Neutrophil (primary cell): ENCODE measurements at regions not wholly inside any gene's neighbourhood (a gene's known extent, or its start where the extent isn't known, plus 50 kb on each side); places are given as distances from the start of the nearest gene placed in this dataset.

ENCODE experiments used
- H3K27ac ChIP-seq: fragments of 200-600 bp; sonication (generic); 2 replicates; pipeline ENCODE4 v1.5.1; 2016; ENCODE audit warnings: mild to moderate bottlenecking, moderate library complexity
- H3K27me3 ChIP-seq: fragments of 200-600 bp; sonication (generic); 2 replicates; pipeline ENCODE4 v1.6.0; 2016; ENCODE audit warnings: mild to moderate bottlenecking
- H3K36me3 ChIP-seq: fragments of 200-600 bp; sonication (generic); 2 replicates; pipeline ENCODE4 v1.5.1; 2017
- H3K4me1 ChIP-seq, 2 experiments: fragments of 200-600 bp in 1 of 2; sonication (generic) in 1 of 2; 1 replicate in 1 of 2; 2 replicates in 1 of 2; pipeline versions ENCODE4 v1.5.1 to v1.6.1; 2013 to 2016; ENCODE audit warnings: low read depth in 1 of 2, low read length in 1 of 2, mild to moderate bottlenecking in 1 of 2, moderate library complexity in 1 of 2; ENCODE audit not compliant: control insufficient read depth in 1 of 2, insufficient read depth in 1 of 2
- H3K4me3 ChIP-seq, 2 experiments: fragments of 200-600 bp in 1 of 2; sonication (generic) in 1 of 2; 1 replicate in 1 of 2; 2 replicates in 1 of 2; pipeline ENCODE4 v1.5.1; 2013 to 2016; ENCODE audit warnings: low read depth in 1 of 2, low read length in 1 of 2, mild to moderate bottlenecking in 1 of 2, moderate library complexity in 1 of 2
- H3K9me3 ChIP-seq: fragments of 200-600 bp; sonication (generic); 2 replicates; pipeline ENCODE4 v1.5.1; 2016
- TF ChIP-seq, protein P1 (sequence below): fragments of 200-600 bp; sonication (generic); IDR thresholded peaks from 2 replicates; pipeline ENCODE4 v1.5.1; 2016; ENCODE audit warnings: antibody characterized with exemption

DNA sequence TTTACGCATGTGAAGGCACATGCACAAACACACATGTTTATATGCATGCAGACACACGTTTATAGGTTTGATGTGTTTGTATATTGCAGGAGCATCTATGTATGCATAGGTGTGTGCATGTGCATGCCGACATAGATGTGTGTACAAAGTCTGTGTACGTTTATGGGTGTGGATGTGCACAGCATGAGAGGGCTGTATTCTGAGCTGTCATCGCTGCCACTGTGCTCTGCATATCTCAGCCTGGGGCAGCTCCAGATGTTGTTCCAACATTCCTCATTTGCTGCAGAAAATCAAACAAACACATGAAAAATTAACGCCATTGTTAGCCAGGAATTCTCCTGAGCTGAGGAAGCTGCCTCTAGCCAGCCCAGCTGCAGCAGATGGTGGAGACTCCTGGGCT, 132.3 kb upstream of the CSF3R start:
- Histone ChIP-seq H3K36me3 (no peaks in the 10 kb centered on the region), H3K27me3 (no peaks in the 10 kb centered on the region), H3K4me1 (no peaks in the 10 kb centered on the region), H3K9me3 (no peaks in the 10 kb centered on the region), H3K27ac (no peak overlapping the region), H3K4me3 (no peak overlapping the region)
- TF ChIP-seq, protein P1, sequence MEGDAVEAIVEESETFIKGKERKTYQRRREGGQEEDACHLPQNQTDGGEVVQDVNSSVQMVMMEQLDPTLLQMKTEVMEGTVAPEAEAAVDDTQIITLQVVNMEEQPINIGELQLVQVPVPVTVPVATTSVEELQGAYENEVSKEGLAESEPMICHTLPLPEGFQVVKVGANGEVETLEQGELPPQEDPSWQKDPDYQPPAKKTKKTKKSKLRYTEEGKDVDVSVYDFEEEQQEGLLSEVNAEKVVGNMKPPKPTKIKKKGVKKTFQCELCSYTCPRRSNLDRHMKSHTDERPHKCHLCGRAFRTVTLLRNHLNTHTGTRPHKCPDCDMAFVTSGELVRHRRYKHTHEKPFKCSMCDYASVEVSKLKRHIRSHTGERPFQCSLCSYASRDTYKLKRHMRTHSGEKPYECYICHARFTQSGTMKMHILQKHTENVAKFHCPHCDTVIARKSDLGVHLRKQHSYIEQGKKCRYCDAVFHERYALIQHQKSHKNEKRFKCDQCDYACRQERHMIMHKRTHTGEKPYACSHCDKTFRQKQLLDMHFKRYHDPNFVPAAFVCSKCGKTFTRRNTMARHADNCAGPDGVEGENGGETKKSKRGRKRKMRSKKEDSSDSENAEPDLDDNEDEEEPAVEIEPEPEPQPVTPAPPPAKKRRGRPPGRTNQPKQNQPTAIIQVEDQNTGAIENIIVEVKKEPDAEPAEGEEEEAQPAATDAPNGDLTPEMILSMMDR = no peak

DNA sequence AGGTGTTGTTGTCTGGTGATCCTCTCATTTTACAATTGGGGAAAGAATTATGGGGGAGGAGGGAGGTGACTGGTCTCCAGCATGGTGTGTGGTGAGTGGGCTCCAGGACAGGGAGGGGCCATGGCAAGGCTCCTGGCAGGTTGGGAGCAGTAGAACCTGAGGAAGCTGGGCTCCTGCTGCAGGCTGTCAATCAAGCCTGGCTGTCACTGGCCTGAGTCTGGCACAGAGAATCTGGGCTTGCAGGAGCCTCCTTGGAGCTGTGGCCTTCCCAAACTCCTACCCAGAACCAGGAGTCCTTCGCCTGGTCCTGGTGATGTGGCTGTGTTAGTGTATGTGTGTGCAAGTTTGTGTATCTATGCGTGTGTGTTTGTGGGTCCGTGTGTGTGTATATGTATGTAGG, 131.9 kb upstream of the CSF3R start:
- Histone ChIP-seq H3K9me3 (no peaks in the 10 kb centered on the region), H3K4me3 (no peak overlapping the region), H3K27me3 (no peaks in the 10 kb centered on the region), H3K36me3 (no peaks in the 10 kb centered on the region), H3K4me1 (no peaks in the 10 kb centered on the region), H3K27ac (no peak overlapping the region)
- TF ChIP-seq, protein P1 = no peak

DNA sequence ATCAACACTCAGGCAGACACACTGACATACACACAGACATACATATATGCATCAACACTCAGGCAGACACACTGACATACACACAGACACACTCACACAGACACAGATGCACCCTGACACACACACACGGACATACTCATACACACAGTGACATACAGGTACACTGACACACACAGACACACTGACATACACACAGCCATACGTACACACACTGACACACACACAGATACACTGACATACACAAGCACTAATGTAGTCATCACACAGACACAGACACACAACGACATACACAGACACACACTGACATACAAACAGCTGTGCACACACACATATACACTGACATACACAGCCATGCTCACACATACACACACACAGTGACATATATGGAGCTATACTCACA, 131.0 kb upstream of the CSF3R start:
- H3K27ac ChIP-seq = no peak overlapping the region

DNA sequence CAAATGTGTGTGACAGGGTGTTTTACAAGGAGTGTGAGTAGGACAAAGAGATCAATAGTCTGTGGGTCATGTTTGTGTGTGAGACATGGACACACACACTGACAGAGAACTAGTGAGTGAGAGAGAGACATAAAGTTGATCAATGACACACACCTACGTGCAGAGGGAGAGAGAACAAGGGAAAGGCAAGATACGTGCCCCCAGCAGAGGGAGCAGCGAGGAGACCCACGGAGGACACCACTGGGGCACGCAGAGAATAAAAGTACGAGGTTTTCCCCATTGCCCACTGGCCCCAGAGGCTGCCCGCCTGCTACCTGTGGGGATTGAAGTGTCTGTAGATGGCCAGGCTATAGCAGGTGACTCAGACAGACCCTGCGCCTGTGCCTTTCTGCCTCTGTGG, 130.2 kb upstream of the CSF3R start:
- Histone ChIP-seq H3K27me3 (no peaks in the 10 kb centered on the region), H3K9me3 (no peaks in the 10 kb centered on the region), H3K27ac (no peak overlapping the region), H3K4me1 (no peaks in the 10 kb centered on the region), H3K36me3 (no peaks in the 10 kb centered on the region), H3K4me3 (no peak overlapping the region)
- TF ChIP-seq, protein P1 = no peak

More for the DNA sequence above, 131.0 kb upstream of the CSF3R start:
- Histone ChIP-seq H3K36me3 (no peaks in the 10 kb centered on the region), H3K9me3 (no peaks in the 10 kb centered on the region), H3K4me3 (no peak overlapping the region), H3K27me3 (no peaks in the 10 kb centered on the region), H3K4me1 (no peaks in the 10 kb centered on the region)
- TF ChIP-seq, protein P1 = no peak

DNA sequence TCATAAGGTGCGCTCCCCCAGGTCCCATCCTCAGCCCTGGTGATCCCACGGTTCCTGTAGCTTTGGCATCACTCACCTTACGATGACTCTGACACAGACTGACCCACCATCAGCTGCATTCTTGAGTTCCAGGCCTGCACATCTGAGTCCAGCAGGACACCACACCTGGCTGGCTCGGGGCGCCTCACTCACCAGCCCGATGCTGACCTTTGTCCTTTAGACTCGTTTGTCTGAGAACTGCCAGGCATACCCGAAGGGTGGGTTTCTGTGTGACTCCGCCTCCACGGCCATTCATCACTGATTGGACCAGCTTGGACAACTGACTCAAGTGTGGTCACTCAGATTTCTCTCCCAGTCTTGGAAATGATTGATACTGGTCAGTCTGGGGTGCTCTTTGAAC, 129.4 kb upstream of the CSF3R start:
- TF ChIP-seq, protein P1 = no peak
- H3K27me3 ChIP-seq = no peaks in the 10 kb centered on the region
- H3K9me3 ChIP-seq = no peaks in the 10 kb centered on the region
- H3K27ac ChIP-seq = no peak overlapping the region
- H3K4me1 ChIP-seq = no peaks in the 10 kb centered on the region
- H3K4me3 ChIP-seq = no peak overlapping the region
- H3K36me3 ChIP-seq = no peaks in the 10 kb centered on the region
